Loucy (cell line): ENCODE measurements at regions not wholly inside any gene's neighbourhood (a gene's known extent, or its start where the extent isn't known, plus 50 kb on each side); places are given as distances from the start of the nearest gene placed in this dataset.

ENCODE experiments used
- H2AFZ ChIP-seq: fragments of 200-600 bp; sonication (generic); 2 replicates; pipeline ENCODE4 v1.6.0; 2016; ENCODE audit warnings: antibody characterized with exemption, mild to moderate bottlenecking, low read length, moderate library complexity
- H3F3A ChIP-seq: fragments of 200-600 bp; 2 replicates; pipeline ENCODE4 v1.6.0; 2016; ENCODE audit warnings: antibody characterized with exemption, low read depth, mild to moderate bottlenecking
- H3K27me3 ChIP-seq: fragments of 200-600 bp; sonication (generic); 2 replicates; pipeline ENCODE4 v1.6.1; 2014; ENCODE audit warnings: low read length, mild to moderate bottlenecking; ENCODE audit not compliant: insufficient read depth, poor library complexity, severe bottlenecking
- H3K36me3 ChIP-seq: fragments of 200-600 bp; sonication (generic); 2 replicates; pipeline ENCODE4 v1.6.1; 2016; ENCODE audit warnings: low read length; ENCODE audit not compliant: insufficient read depth
- H3K4me1 ChIP-seq: fragments of 200-600 bp; sonication (generic); 2 replicates; pipeline ENCODE4 v1.5.1; 2014; ENCODE audit warnings: low read length, mild to moderate bottlenecking; ENCODE audit not compliant: insufficient read depth, poor library complexity, severe bottlenecking
- H3K4me2 ChIP-seq: fragments of 200-600 bp; sonication (generic); 2 replicates; pipeline ENCODE4 v1.6.0; 2014; ENCODE audit warnings: antibody characterized with exemption, low read length, low read depth, mild to moderate bottlenecking; ENCODE audit not compliant: poor library complexity, severe bottlenecking
- H3K4me3 ChIP-seq: fragments of 200-600 bp; sonication (generic); 2 replicates; pipeline ENCODE4 v1.5.1; 2014; ENCODE audit warnings: low read length, mild to moderate bottlenecking, mixed read lengths; ENCODE audit not compliant: poor library complexity, severe bottlenecking
- H3K79me2 ChIP-seq: fragments of 200-600 bp; sonication (generic); 2 replicates; pipeline ENCODE4 v1.6.1; 2014; ENCODE audit warnings: low read length; ENCODE audit not compliant: insufficient read depth
- H3K9ac ChIP-seq: fragments of 200-600 bp; sonication (generic); 2 replicates; pipeline ENCODE4 v1.6.0; 2014; ENCODE audit warnings: mild to moderate bottlenecking, low read depth, low read length, moderate library complexity; ENCODE audit not compliant: poor library complexity, severe bottlenecking
- H3K9me2 ChIP-seq: fragments of 200-600 bp; sonication (generic); replicated peaks from 2 replicates; pipeline ENCODE4 v1.6.1; 2016; ENCODE audit warnings: low read depth, low read length, mixed read lengths
- H3K9me3 ChIP-seq: fragments of 200-600 bp; sonication (generic); 2 replicates; pipeline ENCODE4 v1.6.1; 2014; ENCODE audit warnings: mild to moderate bottlenecking, antibody characterized with exemption, low read length, low read depth; ENCODE audit not compliant: insufficient read depth
- H4K20me1 ChIP-seq: fragments of 200-600 bp; sonication (generic); 2 replicates; pipeline ENCODE4 v1.6.0; 2014; ENCODE audit warnings: antibody characterized with exemption, low read length, mild to moderate bottlenecking; ENCODE audit not compliant: insufficient read depth, poor library complexity, severe bottlenecking
- CTCF ChIP-seq: fragments of 200-600 bp; sonication (generic); conservative IDR thresholded peaks from 2 replicates; pipeline ENCODE4 v1.5.1; 2014; ENCODE audit warnings: mild to moderate bottlenecking, antibody characterized with exemption, low read length
- EZH2phosphoT487 ChIP-seq: fragments of 200-600 bp; IDR thresholded peaks from 2 replicates; pipeline ENCODE4 v1.6.1; 2018; ENCODE audit warnings: antibody characterized with exemption, mild to moderate bottlenecking, moderate library complexity, borderline replicate concordance

GRCh38 chr1:147434921-147435320 is 106.4 kb upstream of the BCL9 start:
- H3K9me3 ChIP-seq: no peaks in the 10 kb centered on the region
- no peaks in the 10 kb centered on the region for H3K27me3 ChIP-seq
- no peaks in the 10 kb centered on the region for H3K36me3 ChIP-seq
- TF ChIP-seq EZH2phosphoT487 (no peak), CTCF (no peak)
- no peaks in the 10 kb centered on the region for H4K20me1 ChIP-seq
- no peaks in the 10 kb centered on the region for H3K9me2 ChIP-seq
- H3K9ac ChIP-seq: no peak overlapping the region
- no peaks in the 10 kb centered on the region for H3K4me1 ChIP-seq
- H3F3A ChIP-seq: no peaks in the 10 kb centered on the region
- no peak overlapping the region for H2AFZ ChIP-seq
- H3K4me3 ChIP-seq: no peak overlapping the region
- no peak overlapping the region for H3K4me2 ChIP-seq
- H3K79me2 ChIP-seq: no peaks in the 10 kb centered on the region

- no peaks in the 10 kb centered on the region for H3K36me3 ChIP-seq
- H3K4me1 ChIP-seq: no peaks in the 10 kb centered on the region
- H3F3A ChIP-seq: no peaks in the 10 kb centered on the region
- H3K4me2 ChIP-seq: no peak overlapping the region
- no peak overlapping the region for H3K4me3 ChIP-seq
- H2AFZ ChIP-seq: no peak overlapping the region
- H3K79me2 ChIP-seq: no peaks in the 10 kb centered on the region
- TF ChIP-seq CTCF (no peak), EZH2phosphoT487 (no peak)
- no peaks in the 10 kb centered on the region for H4K20me1 ChIP-seq
- H3K9me2 ChIP-seq: no peaks in the 10 kb centered on the region
- H3K27me3 ChIP-seq: no peaks in the 10 kb centered on the region
- H3K9ac ChIP-seq: no peak overlapping the region
- H3K9me3 ChIP-seq: peaks cover 12% of the 10 kb centered on the region; the same call in 1 of the 2 replicates
Observed at GRCh38 chr1:147444381-147444780, 96.9 kb upstream of the BCL9 start.

GRCh38 chr1:147451628-147452027 is 89.7 kb upstream of the BCL9 start:
- H3K4me2 ChIP-seq: no peak overlapping the region
- 0 out of 2 replicates have a peak, but pooled peaks cover 3% of the 10 kb centered on the region for H3K9me3 ChIP-seq
- no peak for TF ChIP-seq CTCF
- no peak for TF ChIP-seq EZH2phosphoT487
- H2AFZ ChIP-seq: no peak overlapping the region
- no peaks in the 10 kb centered on the region for H3K36me3 ChIP-seq
- no peak overlapping the region for H3K4me3 ChIP-seq
- H3K4me1 ChIP-seq: no peaks in the 10 kb centered on the region
- H3K9ac ChIP-seq: no peak overlapping the region
- H3K9me2 ChIP-seq: no peaks in the 10 kb centered on the region
- H3K79me2 ChIP-seq: no peaks in the 10 kb centered on the region
- H4K20me1 ChIP-seq: no peaks in the 10 kb centered on the region
- no peaks in the 10 kb centered on the region for H3F3A ChIP-seq
- no peaks in the 10 kb centered on the region for H3K27me3 ChIP-seq
